HUES6 (cell line): ENCODE measurements at regions not wholly inside any gene's neighbourhood (a gene's known extent, or its start where the extent isn't known, plus 50 kb on each side); places are given as distances from the start of the nearest gene placed in this dataset.

Source experiments
- H3K27ac ChIP-seq: 2 replicates; pipeline ENCODE4 v1.7.0; 2013; ENCODE audit warnings: low read depth, mild to moderate bottlenecking, low read length, inconsistent platforms
- H3K27me3 ChIP-seq: 2 replicates; pipeline ENCODE4 v1.6.1; 2013; ENCODE audit warnings: low read length; ENCODE audit not compliant: control insufficient read depth, insufficient read depth
- H3K36me3 ChIP-seq: 2 replicates; pipeline ENCODE4 v1.6.1; 2013; ENCODE audit warnings: low read length; ENCODE audit not compliant: control insufficient read depth, insufficient read depth
- H3K4me1 ChIP-seq: 2 replicates; pipeline ENCODE4 v1.6.1; 2013; ENCODE audit warnings: low read length; ENCODE audit not compliant: control insufficient read depth, insufficient read depth
- H3K4me3 ChIP-seq: 2 replicates; pipeline ENCODE4 v1.5.1; 2013; ENCODE audit warnings: low read depth, low read length
- H3K9ac ChIP-seq: one replicate; pipeline ENCODE4 v1.6.1; 2013; ENCODE audit warnings: mild to moderate bottlenecking, low read length
- H3K9me3 ChIP-seq: 2 replicates; pipeline ENCODE4 v1.6.1; 2013; ENCODE audit warnings: low read depth, low read length; ENCODE audit not compliant: control insufficient read depth, insufficient read depth

GRCh38 chr5:173807181-173807655 is 80.9 kb upstream of the CPEB4 start:
- H3K9me3 ChIP-seq, result peaks cover 16% of the 10 kb centered on the region
- H3K4me3 ChIP-seq, result no peak overlapping the region
- H3K27ac ChIP-seq, result no peak overlapping the region
- H3K27me3 ChIP-seq, result no peaks in the 10 kb centered on the region
- no peaks in the 10 kb centered on the region for H3K4me1 ChIP-seq
- no peaks in the 10 kb centered on the region for H3K36me3 ChIP-seq
- H3K9ac ChIP-seq, result no peak overlapping the region

DNA sequence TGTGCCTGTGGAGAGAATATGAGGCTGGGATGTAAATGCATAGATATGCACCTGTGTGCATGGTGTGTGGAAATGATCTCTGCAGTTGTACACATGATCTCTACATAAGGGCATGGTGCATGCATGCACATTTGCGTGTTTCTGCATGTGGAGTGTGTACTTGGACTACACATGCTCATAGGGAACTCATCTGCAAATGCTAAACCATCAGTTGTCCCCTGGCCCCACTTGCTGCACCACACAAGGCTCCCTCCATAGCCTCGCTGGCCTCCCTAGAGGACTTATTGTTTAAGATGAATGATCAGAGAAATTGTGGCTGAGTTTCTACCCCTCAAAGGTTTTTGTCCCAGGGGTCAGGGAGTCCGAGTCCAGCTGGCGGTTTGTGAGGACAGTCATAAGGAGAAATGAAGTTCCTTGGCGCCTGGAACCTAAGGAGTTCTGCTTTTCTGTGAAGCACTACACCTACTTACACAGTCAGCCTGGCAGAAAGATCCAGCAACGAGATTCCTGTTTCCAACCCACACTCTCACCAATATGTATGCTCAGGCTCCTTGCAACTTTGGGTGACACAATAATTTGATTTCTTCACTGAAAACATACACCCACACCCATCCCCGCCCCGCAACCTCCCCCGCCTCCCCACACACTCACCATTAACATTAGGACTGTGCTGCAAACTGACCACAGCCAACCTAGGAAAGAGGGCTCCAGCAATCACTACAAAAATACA is 79.9 kb upstream of the CPEB4 start:
- H3K27ac ChIP-seq, result no peak overlapping the region
- no peak overlapping the region for H3K4me3 ChIP-seq
- H3K9ac ChIP-seq, result no peak overlapping the region

DNA sequence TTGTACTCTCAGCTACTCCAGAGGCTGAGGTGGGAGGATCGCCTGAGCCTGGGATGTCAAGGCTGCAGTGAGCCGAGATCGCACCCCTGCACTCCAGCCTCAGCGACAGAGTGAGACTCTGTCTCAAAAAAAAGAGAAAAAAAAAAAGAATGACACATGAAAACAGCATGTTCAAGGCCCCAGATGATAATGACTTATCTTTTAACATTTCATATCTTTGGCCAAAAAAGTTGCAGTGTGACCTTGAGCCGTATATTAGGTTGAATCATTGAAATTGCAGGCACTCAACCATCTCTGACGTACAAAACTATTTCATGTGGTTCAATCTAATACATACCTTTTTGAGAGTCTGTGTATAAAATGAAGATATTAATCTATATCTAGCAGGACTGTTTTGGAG is 79.1 kb upstream of the CPEB4 start:
- Histone ChIP-seq H3K27me3 (no peaks in the 10 kb centered on the region), H3K36me3 (no peaks in the 10 kb centered on the region), H3K4me3 (no peak overlapping the region), H3K27ac (no peak overlapping the region), H3K9ac (no peak overlapping the region), H3K9me3 (peaks cover 16% of the 10 kb centered on the region), H3K4me1 (no peaks in the 10 kb centered on the region)

More for the DNA sequence above, 79.9 kb upstream of the CPEB4 start:
- H3K36me3 ChIP-seq, result no peaks in the 10 kb centered on the region
- no peaks in the 10 kb centered on the region for H3K4me1 ChIP-seq
- H3K27me3 ChIP-seq, result no peaks in the 10 kb centered on the region
- peaks cover 16% of the 10 kb centered on the region for H3K9me3 ChIP-seq

GRCh38 chr5:173812811-173813550 is 75.2 kb upstream of the CPEB4 start:
- Histone ChIP-seq H3K4me1 (no peaks in the 10 kb centered on the region), H3K36me3 (no peaks in the 10 kb centered on the region), H3K4me3 (no peak overlapping the region), H3K9me3 (peaks cover 6% of the 10 kb centered on the region; the same call in 1 of the 2 replicates), H3K27me3 (no peaks in the 10 kb centered on the region), H3K27ac (no peak overlapping the region), H3K9ac (no peak overlapping the region)

GRCh38 chr5:173814053-173814452 is 74.1 kb upstream of the CPEB4 start:
- H3K9ac ChIP-seq, result no peak overlapping the region
- no peak overlapping the region for H3K4me3 ChIP-seq
- H3K4me1 ChIP-seq, result no peaks in the 10 kb centered on the region
- no peaks in the 10 kb centered on the region for H3K36me3 ChIP-seq
- no peak overlapping the region for H3K27ac ChIP-seq
- H3K27me3 ChIP-seq, result no peaks in the 10 kb centered on the region
- H3K9me3 ChIP-seq, result peaks cover 6% of the 10 kb centered on the region; the same call in 1 of the 2 replicates

- Histone ChIP-seq H3K27ac (no peak overlapping the region), H3K9me3 (peaks cover 6% of the 10 kb centered on the region; the same call in 1 of the 2 replicates), H3K27me3 (no peaks in the 10 kb centered on the region), H3K4me3 (no peak overlapping the region), H3K9ac (no peak overlapping the region), H3K36me3 (no peaks in the 10 kb centered on the region), H3K4me1 (no peaks in the 10 kb centered on the region)
Observed at GRCh38 chr5:173815571-173815970, 72.6 kb upstream of the CPEB4 start.

- H3K27me3 ChIP-seq, result no peaks in the 10 kb centered on the region
- no peak overlapping the region for H3K27ac ChIP-seq
- H3K4me3 ChIP-seq, result no peak overlapping the region
- H3K36me3 ChIP-seq, result no peaks in the 10 kb centered on the region
- peaks cover 8% of the 10 kb centered on the region for H3K4me1 ChIP-seq
- H3K9me3 ChIP-seq, result 0 out of 2 replicates have a peak, but pooled peaks cover 3% of the 10 kb centered on the region
- no peak overlapping the region for H3K9ac ChIP-seq
Observed at GRCh38 chr5:173816728-173817127, 71.4 kb upstream of the CPEB4 start.

DNA sequence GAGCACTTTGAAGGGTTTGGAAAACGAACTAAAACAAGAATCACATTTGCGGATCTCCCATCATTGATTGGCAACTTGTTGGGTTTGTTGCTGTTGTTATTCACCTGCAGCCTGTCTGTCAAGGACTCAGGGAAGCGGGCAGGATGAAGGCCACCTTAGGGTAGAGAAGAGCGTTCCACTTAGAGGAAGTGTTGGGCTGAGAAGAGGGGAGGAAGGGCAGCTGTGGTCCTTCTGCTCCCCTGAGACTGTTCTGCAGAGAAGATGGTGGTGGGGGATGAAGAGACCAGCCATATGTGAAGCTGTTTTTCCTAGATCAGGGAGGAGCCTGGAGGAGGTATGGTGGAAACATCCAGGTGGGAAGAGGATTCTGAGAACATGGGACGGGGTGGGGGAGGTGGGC is 70.6 kb upstream of the CPEB4 start:
- Histone ChIP-seq H3K4me3 (no peak overlapping the region), H3K9ac (no peak overlapping the region), H3K27ac (no peak overlapping the region), H3K4me1 (peaks cover 8% of the 10 kb centered on the region), H3K27me3 (no peaks in the 10 kb centered on the region), H3K9me3 (0 out of 2 replicates have a peak, but pooled peaks cover 3% of the 10 kb centered on the region), H3K36me3 (no peaks in the 10 kb centered on the region)

GRCh38 chr5:173819521-173819920 is 68.6 kb upstream of the CPEB4 start:
- Histone ChIP-seq H3K27me3 (no peaks in the 10 kb centered on the region), H3K4me1 (peaks cover 16% of the 10 kb centered on the region), H3K27ac (no peak overlapping the region), H3K4me3 (no peak overlapping the region), H3K9me3 (0 out of 2 replicates have a peak, but pooled peaks cover 3% of the 10 kb centered on the region), H3K36me3 (no peaks in the 10 kb centered on the region), H3K9ac (no peak overlapping the region)

- H3K9me3 ChIP-seq, result peaks cover 8% of the 10 kb centered on the region; the same call in 1 of the 2 replicates
- peaks cover 23% of the 10 kb centered on the region for H3K4me1 ChIP-seq
- H3K27ac ChIP-seq, result no peak overlapping the region
- H3K36me3 ChIP-seq, result no peaks in the 10 kb centered on the region
- H3K27me3 ChIP-seq, result no peaks in the 10 kb centered on the region
- no peak overlapping the region for H3K9ac ChIP-seq
- H3K4me3 ChIP-seq, result no peak overlapping the region
Observed at GRCh38 chr5:173823274-173823644, 64.9 kb upstream of the CPEB4 start.
